ENCODE measurements at regions not wholly inside any gene's neighbourhood (a gene's known extent, or its start where the extent isn't known, plus 50 kb on each side); places are given as distances from the start of the nearest gene placed in this dataset.

- FAIRE-seq: no peak
- TF ChIP-seq POLR2AphosphoS5 (IDR thresholded peaks at IDR 0.05; ENCODE audit: low read depth, low read length) (no peak), PAX5 (IDR thresholded peaks at IDR 0.05; ENCODE audit: insufficient read depth, low read length, severe bottlenecking) (no peak), TAF1 (IDR thresholded peaks at IDR 0.05; ENCODE audit: low read depth, low read length) (no peak), SPI1 (IDR thresholded peaks at IDR 0.05; ENCODE audit: low read depth, low read length) (no peak), POU2F2 (IDR thresholded peaks at IDR 0.05; ENCODE audit: low read depth, low read length) (no peak), POLR2A (IDR thresholded peaks at IDR 0.05; ENCODE audit: low read depth, low read length) (no peak)
- DNase-seq (ENCODE audit: insufficient read length, low spot score): no peak
These were observed 262.7 kb downstream of the CHL1 start for GRCh38 chr3:459311-459670.

- no peak for DNase-seq (ENCODE audit: insufficient read length, low spot score)
- no peak for FAIRE-seq
- TF ChIP-seq PAX5 (IDR thresholded peaks at IDR 0.05; ENCODE audit: insufficient read depth, low read length, severe bottlenecking) (no peak), SPI1 (IDR thresholded peaks at IDR 0.05; ENCODE audit: low read depth, low read length) (no peak), POLR2A (IDR thresholded peaks at IDR 0.05; ENCODE audit: low read depth, low read length) (no peak), POLR2AphosphoS5 (IDR thresholded peaks at IDR 0.05; ENCODE audit: low read depth, low read length) (no peak), POU2F2 (IDR thresholded peaks at IDR 0.05; ENCODE audit: low read depth, low read length) (no peak), TAF1 (IDR thresholded peaks at IDR 0.05; ENCODE audit: low read depth, low read length) (no peak)
These were observed 264.4 kb downstream of the CHL1 start for GRCh38 chr3:461006-461405.

DNA sequence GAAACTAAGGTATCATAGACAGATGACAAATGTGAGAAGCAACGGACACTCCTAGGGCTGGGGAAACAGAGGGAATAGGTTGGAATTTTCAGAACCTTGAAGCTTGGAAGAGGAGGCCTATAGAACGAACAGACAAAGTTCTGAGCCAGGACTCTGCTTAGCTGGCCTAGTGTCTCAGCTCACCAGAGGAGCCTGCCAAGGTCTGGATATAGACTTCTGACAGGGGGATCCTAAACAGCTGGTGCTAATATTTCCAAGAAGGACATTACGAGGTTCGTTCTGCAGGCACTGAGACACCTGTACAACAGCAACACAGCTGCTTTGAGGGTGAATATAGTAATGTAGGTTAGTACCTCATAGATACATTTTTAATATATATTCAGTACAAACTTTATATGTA lies 266.3 kb downstream of the CHL1 start:
- no peak for FAIRE-seq
- DNase-seq (ENCODE audit: insufficient read length, low spot score): no peak
- TF ChIP-seq POU2F2 (IDR thresholded peaks at IDR 0.05; ENCODE audit: low read depth, low read length) (no peak), POLR2A (IDR thresholded peaks at IDR 0.05; ENCODE audit: low read depth, low read length) (no peak), PAX5 (IDR thresholded peaks at IDR 0.05; ENCODE audit: insufficient read depth, low read length, severe bottlenecking) (no peak), SPI1 (IDR thresholded peaks at IDR 0.05; ENCODE audit: low read depth, low read length) (no peak), POLR2AphosphoS5 (IDR thresholded peaks at IDR 0.05; ENCODE audit: low read depth, low read length) (no peak), TAF1 (IDR thresholded peaks at IDR 0.05; ENCODE audit: low read depth, low read length) (no peak)

- peak; percentile 24 for DNase-seq (ENCODE audit: insufficient read length, low spot score)
These were observed 267.0 kb downstream of the CHL1 start for GRCh38 chr3:463252-464192.

GRCh38 chr3:464255-464654 lies 267.7 kb downstream of the CHL1 start:
- no peak for TF ChIP-seq POU2F2 (IDR thresholded peaks at IDR 0.05; ENCODE audit: low read depth, low read length)
- TF ChIP-seq SPI1 (IDR thresholded peaks at IDR 0.05; ENCODE audit: low read depth, low read length): peak; percentile 56
- no peak for TF ChIP-seq POLR2AphosphoS5 (IDR thresholded peaks at IDR 0.05; ENCODE audit: low read depth, low read length)
- no peak for TF ChIP-seq PAX5 (IDR thresholded peaks at IDR 0.05; ENCODE audit: insufficient read depth, low read length, severe bottlenecking)
- TF ChIP-seq TAF1 (IDR thresholded peaks at IDR 0.05; ENCODE audit: low read depth, low read length): no peak
- no peak for TF ChIP-seq POLR2A (IDR thresholded peaks at IDR 0.05; ENCODE audit: low read depth, low read length)
- FAIRE-seq (peak; percentile 38), DNase-seq (ENCODE audit: insufficient read length, low spot score) (no peak)

More at GRCh38 chr3:463252-464192, 267.0 kb downstream of the CHL1 start:
- no peak for TF ChIP-seq TAF1 (IDR thresholded peaks at IDR 0.05; ENCODE audit: low read depth, low read length)
- peak; percentile 99 for TF ChIP-seq POU2F2 (IDR thresholded peaks at IDR 0.05; ENCODE audit: low read depth, low read length)
- no peak for TF ChIP-seq POLR2A (IDR thresholded peaks at IDR 0.05; ENCODE audit: low read depth, low read length)
- peak; percentile 55; the same call in 1 of the 2 replicates for TF ChIP-seq SPI1 (IDR thresholded peaks at IDR 0.05; ENCODE audit: low read depth, low read length)
- FAIRE-seq: peak; percentile 93

DNA sequence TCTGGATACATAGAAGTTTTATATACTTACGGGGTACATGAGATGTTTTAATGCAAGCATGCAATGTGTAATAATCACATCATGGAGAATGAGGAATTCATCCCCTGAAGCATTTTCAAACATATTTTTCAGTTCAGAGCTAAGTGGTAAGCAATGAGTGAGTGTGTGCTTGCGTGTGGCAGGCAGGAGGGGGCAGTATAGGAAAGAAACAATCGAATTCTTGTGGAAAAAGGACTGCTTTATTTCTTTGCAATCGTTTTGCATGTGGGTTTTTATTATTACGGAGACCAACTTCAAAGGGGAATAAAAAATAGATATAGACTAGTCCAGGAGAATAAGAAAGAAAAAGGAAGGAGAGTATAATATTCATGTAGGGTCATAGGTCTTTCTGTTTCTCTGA lies 271.6 kb downstream of the CHL1 start:
- TF ChIP-seq PAX5 (IDR thresholded peaks at IDR 0.05; ENCODE audit: insufficient read depth, low read length, severe bottlenecking) (no peak), TAF1 (IDR thresholded peaks at IDR 0.05; ENCODE audit: low read depth, low read length) (no peak), POLR2AphosphoS5 (IDR thresholded peaks at IDR 0.05; ENCODE audit: low read depth, low read length) (no peak), POU2F2 (IDR thresholded peaks at IDR 0.05; ENCODE audit: low read depth, low read length) (no peak), SPI1 (IDR thresholded peaks at IDR 0.05; ENCODE audit: low read depth, low read length) (no peak), POLR2A (IDR thresholded peaks at IDR 0.05; ENCODE audit: low read depth, low read length) (no peak)
- DNase-seq (ENCODE audit: insufficient read length, low spot score): no peak
- peak; percentile 64 for FAIRE-seq

GRCh38 chr3:473033-473800 lies 276.7 kb downstream of the CHL1 start:
- TF ChIP-seq POLR2A (IDR thresholded peaks at IDR 0.05; ENCODE audit: low read depth, low read length): no peak
- TF ChIP-seq POLR2AphosphoS5 (IDR thresholded peaks at IDR 0.05; ENCODE audit: low read depth, low read length): no peak
- no peak for TF ChIP-seq TAF1 (IDR thresholded peaks at IDR 0.05; ENCODE audit: low read depth, low read length)
- TF ChIP-seq SPI1 (IDR thresholded peaks at IDR 0.05; ENCODE audit: low read depth, low read length): no peak
- no peak for TF ChIP-seq POU2F2 (IDR thresholded peaks at IDR 0.05; ENCODE audit: low read depth, low read length)
- TF ChIP-seq PAX5 (IDR thresholded peaks at IDR 0.05; ENCODE audit: insufficient read depth, low read length, severe bottlenecking): no peak
- FAIRE-seq: no peak

DNA sequence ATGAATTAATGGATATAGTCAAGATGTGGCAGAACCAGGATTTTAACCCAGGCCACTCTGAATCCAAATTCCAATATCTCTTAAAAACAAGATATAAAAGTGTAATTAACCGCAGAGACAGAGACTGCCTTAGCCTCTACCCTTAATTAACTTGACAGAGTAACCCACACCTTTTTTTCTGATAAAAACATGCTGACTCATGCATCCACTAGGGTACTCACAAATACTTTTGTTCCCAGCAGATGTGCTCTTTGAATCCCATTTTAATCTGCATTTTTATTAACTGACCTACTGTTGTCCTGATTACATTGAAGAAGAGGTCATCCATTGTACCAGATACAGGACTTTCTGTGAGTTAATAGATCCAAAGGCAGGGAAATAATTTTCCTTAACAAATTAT lies 278.3 kb downstream of the CHL1 start:
- FAIRE-seq (no peak), DNase-seq (ENCODE audit: insufficient read length, low spot score) (no peak)
- TF ChIP-seq POLR2A (IDR thresholded peaks at IDR 0.05; ENCODE audit: low read depth, low read length) (no peak), TAF1 (IDR thresholded peaks at IDR 0.05; ENCODE audit: low read depth, low read length) (no peak), SPI1 (IDR thresholded peaks at IDR 0.05; ENCODE audit: low read depth, low read length) (no peak), POLR2AphosphoS5 (IDR thresholded peaks at IDR 0.05; ENCODE audit: low read depth, low read length) (no peak), POU2F2 (IDR thresholded peaks at IDR 0.05; ENCODE audit: low read depth, low read length) (no peak), PAX5 (IDR thresholded peaks at IDR 0.05; ENCODE audit: insufficient read depth, low read length, severe bottlenecking) (no peak)

More at GRCh38 chr3:473033-473800, 276.7 kb downstream of the CHL1 start:
- DNase-seq (ENCODE audit: insufficient read length, low spot score): no peak

GRCh38 chr3:480070-480469 lies 283.5 kb downstream of the CHL1 start:
- TF ChIP-seq POLR2A (IDR thresholded peaks at IDR 0.05; ENCODE audit: low read depth, low read length): no peak
- peak; percentile 86 for TF ChIP-seq SPI1 (IDR thresholded peaks at IDR 0.05; ENCODE audit: low read depth, low read length)
- FAIRE-seq (no peak), DNase-seq (ENCODE audit: insufficient read length, low spot score) (no peak)
